B cell (primary cell): ENCODE measurements at regions not wholly inside any gene's neighbourhood (a gene's known extent, or its start where the extent isn't known, plus 50 kb on each side); places are given as distances from the start of the nearest gene placed in this dataset.

Experiments
- ATAC-seq: fragments of 200-7000 bp; cut with Tn5 transposase; one replicate; pipeline ENCODE4 v1.10.0; 2021; ENCODE audit warnings: low read depth, mild to moderate bottlenecking, moderate number of reproducible peaks, moderate library complexity
- CTCF ChIA-PET: fragments of 350-600 bp; sonication (Branson Sonifier 250); formaldehyde crosslinking; loops from one replicate; lab custom pipeline; 2021; ENCODE audit warnings: antibody characterized with exemption, inconsistent platforms; lab: Charles Lee
- POLR2A ChIA-PET: fragments of 350-600 bp; sonication (Branson Sonifier 250); formaldehyde crosslinking; loops from one replicate; lab custom pipeline; 2021; ENCODE audit warnings: antibody characterized with exemption; lab: Charles Lee
- DNase-seq: peaks from one replicate; pipeline ENCODE4 v3.0.0; 2013
- H2AFZ ChIP-seq: 2 replicates; pipeline ENCODE4 v1.6.1; 2012; ENCODE audit warnings: mild to moderate bottlenecking, low read depth, low read length; ENCODE audit not compliant: insufficient read depth, poor library complexity, severe bottlenecking
- H3K27ac ChIP-seq, 2 donors: 1 replicate in 1 of 2; 2 replicates in 1 of 2; pipeline ENCODE4 v1.5.1; 2012 to 2013; ENCODE audit warnings: low read length in 2 of 2, mild to moderate bottlenecking in 2 of 2, moderate library complexity in 1 of 2
- H3K27me3 ChIP-seq, 4 experiments: fragments of 200-600 bp in 1 of 4; sonication (generic) in 1 of 4; replicated peaks in 1 of 4; 1 replicate in 2 of 4; 2 replicates in 2 of 4; pipeline versions ENCODE4 v1.6.1 to v1.7.0; 2013 to 2016; ENCODE audit warnings: low read length in 3 of 4, mild to moderate bottlenecking in 2 of 4, mixed read lengths in 1 of 4, moderate library complexity in 1 of 4; ENCODE audit not compliant: insufficient read depth in 4 of 4, control insufficient read depth in 3 of 4; ENCODE audit errors: control extremely low read depth in 1 of 4
- H3K36me3 ChIP-seq, 2 experiments: replicated peaks in 1 of 2; 1 replicate in 1 of 2; 2 replicates in 1 of 2; pipeline versions ENCODE4 v1.6.1 to v1.7.1; 2013; ENCODE audit warnings: low read length in 1 of 2; ENCODE audit not compliant: insufficient read depth in 2 of 2, control insufficient read depth in 1 of 2; ENCODE audit errors: control extremely low read depth in 1 of 2, extremely low read depth in 1 of 2
- H3K4me1 ChIP-seq, 2 donors: fragments of 200-600 bp in 1 of 2; sonication (generic) in 1 of 2; 1 replicate in 1 of 2; 2 replicates in 1 of 2; pipeline versions ENCODE4 v1.5.1 to v1.6.1; 2013 to 2017; ENCODE audit warnings: low read length in 2 of 2; ENCODE audit not compliant: control insufficient read depth in 2 of 2, insufficient read depth in 2 of 2
- H3K4me2 ChIP-seq: replicated peaks from 2 replicates; pipeline ENCODE3; 2012; ENCODE audit warnings: mild to moderate bottlenecking, low read depth, low read length; ENCODE audit not compliant: poor library complexity, severe bottlenecking
- H3K4me3 ChIP-seq, 5 experiments: fragments of 200-600 bp in 1 of 5; sonication (generic) in 1 of 5; 1 replicate in 3 of 5; 2 replicates in 2 of 5; pipeline versions ENCODE4 v1.5.1 to v1.7.0; 2011 to 2016; ENCODE audit warnings: low read length in 4 of 5, mild to moderate bottlenecking in 4 of 5, low read depth in 2 of 5, control low read depth in 1 of 5, moderate library complexity in 1 of 5; ENCODE audit not compliant: insufficient read depth in 1 of 5; ENCODE audit errors: control extremely low read depth in 1 of 5, extremely low read depth in 1 of 5
- H3K79me2 ChIP-seq: fragments of 200-600 bp; sonication (generic); one replicate; pipeline ENCODE4 v1.6.0; 2016; ENCODE audit warnings: low read length; ENCODE audit not compliant: control insufficient read depth, insufficient read depth
- H3K9ac ChIP-seq: fragments of 200-600 bp; sonication (generic); 2 replicates; pipeline ENCODE4 v1.6.1; 2017; ENCODE audit warnings: mild to moderate bottlenecking, low read length, moderate library complexity
- H3K9me3 ChIP-seq, 3 donors: one replicate each; pipeline versions ENCODE4 v1.6.1 to v1.7.1; 2013; ENCODE audit warnings: low read length in 2 of 3; ENCODE audit not compliant: control insufficient read depth in 2 of 3, insufficient read depth in 1 of 3; ENCODE audit errors: control extremely low read depth in 1 of 3
- H4K20me1 ChIP-seq: 2 replicates; pipeline ENCODE4 v1.6.0; 2012; ENCODE audit warnings: mild to moderate bottlenecking, low read length; ENCODE audit not compliant: insufficient read depth, control insufficient read depth, poor library complexity, severe bottlenecking
- H3K27ac Mint-ChIP-seq: one replicate; pipeline ENCODE4 v1.8.0; 2021; ENCODE audit warnings: mixed read lengths
- H3K27me3 Mint-ChIP-seq: one replicate; pipeline ENCODE4 v1.8.0; 2021; ENCODE audit warnings: mixed read lengths
- H3K4me1 Mint-ChIP-seq: one replicate; pipeline ENCODE4 v1.8.0; 2021; ENCODE audit warnings: mixed read lengths
- H3K4me3 Mint-ChIP-seq: one replicate; pipeline ENCODE4 v1.8.0; 2021; ENCODE audit warnings: mixed read lengths
- H3K9me3 Mint-ChIP-seq: one replicate; pipeline ENCODE4 v1.8.0; 2022; ENCODE audit warnings: mixed read lengths; ENCODE audit not compliant: insufficient read depth
- CTCF ChIP-seq: fragments of 200-600 bp; IDR thresholded peaks from one replicate; pipeline ENCODE4 v1.8.0; 2022; ENCODE audit warnings: antibody characterized with exemption, mild to moderate bottlenecking
- EZH2 ChIP-seq: IDR thresholded peaks from 2 replicates; pipeline ENCODE4 v1.6.1; 2012; ENCODE audit warnings: borderline replicate concordance, low read depth, mild to moderate bottlenecking, moderate library complexity, low read length; ENCODE audit not compliant: insufficient read depth, poor library complexity, severe bottlenecking
- WGBS: methylation state at CpG from one replicate; pipeline ENCODE4 v1.1.5; 2013; ENCODE audit warnings: missing lambda C conversion rate; ENCODE audit not compliant: insufficient coverage; 5-methylcytosine and 5-hydroxymethylcytosine counted together
- intact Hi-C: fragments of 100-400 bp; cut with micrococcal nuclease; formaldehyde crosslinking; loops from one replicate; pipeline ENCODE4 v1.10.0; 2022

DNA sequence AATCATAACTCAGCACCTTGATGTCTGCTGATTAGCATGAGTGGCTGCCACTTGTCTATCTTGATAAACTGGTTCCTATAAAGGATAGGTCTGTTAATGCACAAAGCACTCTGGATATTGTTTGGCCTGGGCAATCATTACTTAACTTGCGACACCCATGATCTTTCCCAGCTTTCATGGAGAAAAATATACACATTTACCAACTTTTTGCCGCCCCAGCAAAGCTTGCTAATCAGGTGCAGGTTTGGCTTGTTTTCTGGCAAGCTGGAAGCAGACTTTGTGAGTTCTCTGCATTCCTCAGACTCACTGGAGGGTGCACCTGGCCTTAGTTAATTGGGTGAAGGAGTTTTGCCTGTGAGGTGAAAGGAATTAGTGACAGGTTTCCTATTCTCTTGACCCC is 1126.4 kb upstream of the FLRT2 start:
- Mint-ChIP-seq H3K27ac (no peak overlapping the region), H3K9me3 (peaks cover 5% of the 10 kb centered on the region), H3K4me3 (no peak overlapping the region), H3K4me1 (no peaks in the 10 kb centered on the region), H3K27me3 (no peaks in the 10 kb centered on the region)
- ATAC-seq (no peak), DNase-seq (no peak)
- TF ChIP-seq EZH2 (no peak), CTCF (no peak)
- CTCF ChIA-PET = no interaction called here
- Histone ChIP-seq H3K27me3 (no peaks in the 10 kb centered on the region), H3K36me3 (no peaks in the 10 kb centered on the region), H2AFZ (no peak overlapping the region), H3K4me3 (no peak overlapping the region), H3K9ac (no peak overlapping the region), H3K27ac (no peak overlapping the region), H3K79me2 (no peaks in the 10 kb centered on the region), H4K20me1 (no peaks in the 10 kb centered on the region), H3K4me2 (no peak overlapping the region), H3K4me1 (no peaks in the 10 kb centered on the region), H3K9me3 (peaks cover 1 to 8% (median 3%) of the 10 kb centered on the region in 3 donors)
- intact Hi-C loops = no loop called here
- WGBS = no CpG with 5 or more reads among the region's 2 CpGs
- POLR2A ChIA-PET = no interaction called here

DNA sequence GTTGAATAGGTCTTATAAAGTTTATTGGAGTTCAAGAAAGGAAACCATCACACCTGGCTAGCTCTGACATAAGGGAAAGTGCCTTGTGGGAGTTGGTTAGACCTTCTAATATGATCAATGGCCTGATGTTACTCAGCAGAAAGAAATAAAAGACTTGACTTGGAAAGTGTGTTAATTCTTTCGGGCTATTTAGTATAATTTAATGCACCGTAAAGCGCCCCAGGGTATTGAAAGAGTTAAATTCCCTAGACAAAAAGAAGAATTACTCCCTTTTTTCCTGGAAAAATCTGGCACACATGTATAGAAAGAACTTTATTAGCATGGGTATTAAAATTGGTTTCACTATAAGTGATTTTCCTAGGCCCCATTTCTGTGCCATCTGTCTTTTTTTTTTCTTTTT is 1125.7 kb upstream of the FLRT2 start:
- Histone ChIP-seq H3K36me3 (no peaks in the 10 kb centered on the region), H3K4me1 (no peaks in the 10 kb centered on the region), H3K4me2 (no peak overlapping the region), H3K9ac (no peak overlapping the region), H4K20me1 (no peaks in the 10 kb centered on the region), H3K27me3 (no peaks in the 10 kb centered on the region), H3K27ac (no peak overlapping the region), H3K9me3 (peaks cover 1 to 7% (median 3%) of the 10 kb centered on the region in 3 donors), H2AFZ (no peak overlapping the region), H3K79me2 (no peaks in the 10 kb centered on the region), H3K4me3 (no peak overlapping the region)
- TF ChIP-seq CTCF = no peak
- no peak for TF ChIP-seq EZH2
- POLR2A ChIA-PET = no interaction called here
- Mint-ChIP-seq H3K4me3 (no peak overlapping the region), H3K4me1 (no peaks in the 10 kb centered on the region), H3K27ac (no peak overlapping the region), H3K9me3 (peaks cover 5% of the 10 kb centered on the region), H3K27me3 (no peaks in the 10 kb centered on the region)
- CTCF ChIA-PET = no interaction called here
- ATAC-seq (no peak), DNase-seq (no peak)
- intact Hi-C loops = no loop called here
- WGBS = no CpG with 5 or more reads among the region's 3 CpGs
